ENCODE measurements at regions not wholly inside any gene's neighbourhood (a gene's known extent, or its start where the extent isn't known, plus 50 kb on each side); places are given as distances from the start of the nearest gene placed in this dataset.

DNA sequence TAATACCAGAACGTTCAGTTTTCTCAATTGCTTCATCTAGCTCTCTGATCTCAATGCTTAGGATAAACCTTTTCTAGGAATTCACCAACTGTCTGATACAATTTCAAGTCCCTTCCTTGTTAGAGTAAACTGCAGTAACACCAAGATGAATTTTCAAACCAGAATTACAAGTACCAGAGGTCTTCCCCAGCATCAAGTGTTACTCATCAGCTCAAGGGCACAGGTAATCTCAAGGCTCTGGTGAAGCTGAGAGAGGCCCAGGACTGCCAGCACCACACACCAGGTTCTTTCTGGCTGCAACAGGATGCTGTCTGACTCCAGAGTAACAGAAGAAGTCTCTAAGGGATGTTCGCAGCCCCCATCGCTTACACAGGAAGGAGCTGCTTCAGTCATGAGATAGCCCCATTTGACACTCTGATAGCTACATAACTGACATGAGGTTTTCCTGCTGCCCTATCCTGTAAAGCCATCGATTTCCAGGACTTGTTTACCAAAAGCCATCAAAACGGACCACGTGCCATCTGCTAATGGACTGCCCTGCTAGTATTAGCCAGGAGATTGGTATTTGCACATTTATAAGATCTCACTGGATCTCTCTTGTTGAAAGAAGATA lies 549.4 kb downstream of the UTRN start:
- H3K27ac ChIP-seq, result no peak overlapping the region
- no peaks in the 10 kb centered on the region for H3K36me3 ChIP-seq

DNA sequence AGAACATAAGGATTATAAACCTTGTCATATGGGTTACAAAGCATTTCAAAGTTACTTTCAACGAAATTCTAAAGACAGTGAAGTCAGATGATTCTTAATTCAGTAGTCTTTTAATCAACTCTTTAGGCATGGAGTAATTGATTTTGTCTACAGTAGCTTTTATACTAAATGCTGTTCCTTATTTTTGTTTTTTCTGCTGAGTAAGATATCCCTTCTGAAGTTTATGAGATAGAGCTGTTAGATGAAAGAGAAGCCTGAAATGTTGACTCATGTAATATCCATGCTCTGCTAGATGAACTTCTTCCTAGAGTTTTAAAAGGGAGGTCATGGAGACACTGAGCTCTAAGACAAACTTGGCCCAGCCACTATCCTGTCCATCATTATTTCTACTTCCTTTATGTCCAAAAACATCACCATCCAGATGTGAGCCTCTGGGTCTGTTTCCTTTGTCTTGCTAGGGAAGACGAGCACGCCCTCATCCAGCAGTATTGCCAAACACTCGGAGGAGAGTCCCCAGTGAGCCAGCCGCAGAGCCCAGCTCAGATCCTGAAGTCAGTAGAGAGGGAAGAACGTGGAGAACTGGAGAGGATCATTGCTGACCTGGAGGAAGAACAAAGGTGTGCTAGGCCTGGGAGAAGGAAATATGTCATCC lies 550.3 kb downstream of the UTRN start:
- TF ChIP-seq, protein P1, sequence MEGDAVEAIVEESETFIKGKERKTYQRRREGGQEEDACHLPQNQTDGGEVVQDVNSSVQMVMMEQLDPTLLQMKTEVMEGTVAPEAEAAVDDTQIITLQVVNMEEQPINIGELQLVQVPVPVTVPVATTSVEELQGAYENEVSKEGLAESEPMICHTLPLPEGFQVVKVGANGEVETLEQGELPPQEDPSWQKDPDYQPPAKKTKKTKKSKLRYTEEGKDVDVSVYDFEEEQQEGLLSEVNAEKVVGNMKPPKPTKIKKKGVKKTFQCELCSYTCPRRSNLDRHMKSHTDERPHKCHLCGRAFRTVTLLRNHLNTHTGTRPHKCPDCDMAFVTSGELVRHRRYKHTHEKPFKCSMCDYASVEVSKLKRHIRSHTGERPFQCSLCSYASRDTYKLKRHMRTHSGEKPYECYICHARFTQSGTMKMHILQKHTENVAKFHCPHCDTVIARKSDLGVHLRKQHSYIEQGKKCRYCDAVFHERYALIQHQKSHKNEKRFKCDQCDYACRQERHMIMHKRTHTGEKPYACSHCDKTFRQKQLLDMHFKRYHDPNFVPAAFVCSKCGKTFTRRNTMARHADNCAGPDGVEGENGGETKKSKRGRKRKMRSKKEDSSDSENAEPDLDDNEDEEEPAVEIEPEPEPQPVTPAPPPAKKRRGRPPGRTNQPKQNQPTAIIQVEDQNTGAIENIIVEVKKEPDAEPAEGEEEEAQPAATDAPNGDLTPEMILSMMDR (IDR thresholded peaks at IDR 0.05; ENCODE audit: low read depth, low read length), result no peak
- DNase-seq, result no peak
- H3K9me3 ChIP-seq (ENCODE audit: severe bottlenecking), result no peaks in the 10 kb centered on the region
- H3K27ac ChIP-seq, result no peak overlapping the region
- no peaks in the 10 kb centered on the region for H3K27me3 ChIP-seq (ENCODE audit: insufficient read depth, low read depth, severe bottlenecking)
- no peak overlapping the region for H3K4me3 ChIP-seq (ENCODE audit: low read depth, low read length)
- H3K36me3 ChIP-seq, result no peaks in the 10 kb centered on the region

More for the DNA sequence above, 549.4 kb downstream of the UTRN start:
- no peak for DNase-seq
- TF ChIP-seq, protein P1 (IDR thresholded peaks at IDR 0.05; ENCODE audit: low read depth, low read length), result no peak
- no peak overlapping the region for H3K4me3 ChIP-seq (ENCODE audit: low read depth, low read length)
- H3K9me3 ChIP-seq (ENCODE audit: severe bottlenecking), result no peaks in the 10 kb centered on the region
- H3K27me3 ChIP-seq (ENCODE audit: insufficient read depth, low read depth, severe bottlenecking), result no peaks in the 10 kb centered on the region

DNA sequence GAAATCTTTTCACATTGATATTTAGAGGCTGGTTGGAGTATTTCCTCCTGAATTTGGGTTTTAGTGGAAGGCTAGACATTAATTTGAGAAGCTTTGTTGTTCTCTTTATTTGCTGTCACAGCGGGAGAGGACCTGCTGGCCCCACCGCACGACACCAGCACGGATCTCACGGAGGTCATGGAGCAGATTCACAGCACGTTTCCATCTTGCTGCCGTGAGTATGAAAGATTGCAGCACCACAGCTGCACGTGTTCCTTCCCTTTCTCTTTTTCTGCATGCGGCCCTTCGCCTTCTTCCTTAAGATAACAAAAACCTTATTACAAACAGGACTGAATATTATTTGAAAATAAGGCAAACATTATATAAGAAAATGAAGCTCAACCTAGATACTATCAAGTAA lies 555.5 kb downstream of the UTRN start:
- no peak overlapping the region for H3K27ac ChIP-seq
- TF ChIP-seq, protein P1 (IDR thresholded peaks at IDR 0.05; ENCODE audit: low read depth, low read length), result no peak
- no peaks in the 10 kb centered on the region for H3K36me3 ChIP-seq

DNA sequence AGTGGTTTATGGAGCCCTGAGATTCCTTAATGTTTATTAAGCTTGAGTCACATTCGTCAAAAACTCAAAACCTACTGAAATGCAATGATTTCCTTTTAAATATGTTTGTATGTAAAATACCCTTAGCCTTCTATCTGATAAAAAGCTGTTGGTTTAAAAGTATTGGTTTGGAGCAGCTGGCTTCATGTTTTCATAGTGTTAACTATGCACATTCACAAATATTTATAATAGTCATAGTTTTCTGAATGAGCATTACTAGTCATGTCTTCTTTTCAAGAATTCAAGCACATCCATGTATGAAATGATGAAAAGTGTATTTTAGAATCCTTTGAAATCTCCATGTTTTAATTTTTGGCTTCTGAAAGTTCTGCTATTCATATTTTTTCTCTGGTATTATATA lies 558.6 kb downstream of the UTRN start:
- TF ChIP-seq, protein P1 (IDR thresholded peaks at IDR 0.05; ENCODE audit: low read depth, low read length), result no peak
- Histone ChIP-seq H3K9me3 (ENCODE audit: severe bottlenecking) (no peaks in the 10 kb centered on the region), H3K4me3 (ENCODE audit: low read depth, low read length) (no peak overlapping the region), H3K36me3 (no peaks in the 10 kb centered on the region), H3K27me3 (ENCODE audit: insufficient read depth, low read depth, severe bottlenecking) (no peaks in the 10 kb centered on the region), H3K27ac (no peak overlapping the region)
- DNase-seq, result no peak

More for the DNA sequence above, 555.5 kb downstream of the UTRN start:
- no peaks in the 10 kb centered on the region for H3K27me3 ChIP-seq (ENCODE audit: insufficient read depth, low read depth, severe bottlenecking)
- no peaks in the 10 kb centered on the region for H3K9me3 ChIP-seq (ENCODE audit: severe bottlenecking)
- DNase-seq, result no peak
- no peak overlapping the region for H3K4me3 ChIP-seq (ENCODE audit: low read depth, low read length)

DNA sequence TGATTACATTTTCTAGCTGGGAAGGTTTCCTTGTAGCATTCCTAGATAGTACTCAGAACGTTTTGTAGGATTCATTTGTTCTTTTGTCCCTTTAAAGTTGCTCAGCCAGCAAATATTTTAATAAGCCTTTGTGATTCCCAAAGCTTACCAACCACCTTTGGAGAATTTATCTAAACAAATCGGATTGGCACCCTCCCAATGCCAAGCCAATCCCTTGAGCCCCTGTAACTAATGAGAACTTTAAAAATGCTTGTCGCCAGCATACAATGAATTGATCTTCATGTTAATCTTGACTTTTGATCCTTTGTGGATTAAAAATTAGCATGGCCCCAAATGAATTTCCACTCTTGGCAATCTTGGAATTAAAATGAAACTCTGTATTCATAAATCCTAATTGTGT lies 559.5 kb downstream of the UTRN start:
- Histone ChIP-seq H3K9me3 (ENCODE audit: severe bottlenecking) (no peaks in the 10 kb centered on the region), H3K27me3 (ENCODE audit: insufficient read depth, low read depth, severe bottlenecking) (no peaks in the 10 kb centered on the region), H3K27ac (no peak overlapping the region), H3K4me3 (ENCODE audit: low read depth, low read length) (no peak overlapping the region), H3K36me3 (no peaks in the 10 kb centered on the region)
- no peak for DNase-seq
- TF ChIP-seq, protein P1 (IDR thresholded peaks at IDR 0.05; ENCODE audit: low read depth, low read length), result no peak

All from WERI-Rb-1 (cell line).